A549 (cell line): ENCODE measurements at regions not wholly inside any gene's neighbourhood (a gene's known extent, or its start where the extent isn't known, plus 50 kb on each side); places are given as distances from the start of the nearest gene placed in this dataset.

Experiments used
- CTCF ChIP-seq: fragments of >200 bp; sonication (Bioruptor Twin); formaldehyde crosslinking; IDR thresholded peaks from 3 replicates; pipeline ENCODE4 v1.5.1; 2016
- E2F6 ChIP-seq: IDR thresholded peaks from 2 replicates; pipeline ENCODE4 v1.6.1; 2012; ENCODE audit warnings: low read depth, borderline replicate concordance
- EHMT2 ChIP-seq: fragments of 200-600 bp; sonication (generic); IDR thresholded peaks from 2 replicates; pipeline ENCODE4 v1.6.1; 2016; ENCODE audit warnings: antibody characterized with exemption, low read depth, mild to moderate bottlenecking, moderate library complexity
- JUN ChIP-seq, 2 experiments: fragments of >200 bp; sonication (Bioruptor Twin); formaldehyde crosslinking; IDR thresholded peaks; 2 replicates in 1 of 2; 3 replicates in 1 of 2; pipeline ENCODE4 v1.6.1; 2016 to 2017
- POLR2A ChIP-seq: IDR thresholded peaks from 2 replicates; pipeline ENCODE4 v1.6.1; 2012; ENCODE audit warnings: mild to moderate bottlenecking, low read length
- POLR2AphosphoS2 ChIP-seq: conservative IDR thresholded peaks from 2 replicates; pipeline ENCODE4 v1.6.1; 2012; ENCODE audit warnings: low read length, improper control_type of control experiment, inconsistent platforms
- RAD21 ChIP-seq, 2 experiments: fragments of >200 bp in 1 of 2; sonication (Bioruptor Twin) in 1 of 2; formaldehyde crosslinking in 1 of 2; IDR thresholded peaks in 1 of 2; conservative IDR thresholded peaks in 1 of 2; 2 replicates in 1 of 2; 3 replicates in 1 of 2; pipeline ENCODE4 v1.6.1; 2012 to 2018; ENCODE audit warnings: inconsistent platforms in 1 of 2
- TF ChIP-seq, protein P1 (sequence below): fragments of 450-650 bp; IDR thresholded peaks from 2 replicates; pipeline ENCODE4 v1.6.1; 2014; ENCODE audit warnings: antibody characterized with exemption

- TF ChIP-seq, protein P1, sequence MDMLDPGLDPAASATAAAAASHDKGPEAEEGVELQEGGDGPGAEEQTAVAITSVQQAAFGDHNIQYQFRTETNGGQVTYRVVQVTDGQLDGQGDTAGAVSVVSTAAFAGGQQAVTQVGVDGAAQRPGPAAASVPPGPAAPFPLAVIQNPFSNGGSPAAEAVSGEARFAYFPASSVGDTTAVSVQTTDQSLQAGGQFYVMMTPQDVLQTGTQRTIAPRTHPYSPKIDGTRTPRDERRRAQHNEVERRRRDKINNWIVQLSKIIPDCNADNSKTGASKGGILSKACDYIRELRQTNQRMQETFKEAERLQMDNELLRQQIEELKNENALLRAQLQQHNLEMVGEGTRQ: no peak
- TF ChIP-seq CTCF (no peak), POLR2A (no peak), POLR2AphosphoS2 (no peak), EHMT2 (no peak), JUN (IDR thresholded peaks at IDR 0.05) (no peak), RAD21 (conservative IDR thresholded peaks at IDR 0.05 in 1 of 2, IDR thresholded peaks at IDR 0.05 in 1 of 2) (no peak), E2F6 (no peak)
Observed at GRCh38 chr1:198811449-198811848, 172.6 kb downstream of the PTPRC start.
